ENCODE measurements at regions not wholly inside any gene's neighbourhood (a gene's known extent, or its start where the extent isn't known, plus 50 kb on each side); places are given as distances from the start of the nearest gene placed in this dataset.

GRCh38 chr1:4877426-4877825 lies 223.0 kb downstream of the AJAP1 start:
- H3K27me3 ChIP-seq (replicated peaks in 1 of 2; ENCODE audit: control insufficient read depth in 2 of 2, extremely low read depth in 1 of 2, insufficient read depth in 2 of 2, low read length in 1 of 2) = peaks cover 0 to 15% of the 10 kb centered on the region in 2 experiments
- Mint-ChIP-seq H3K27ac (no peak overlapping the region), H3K36me3 (no peaks in the 10 kb centered on the region), H3K9me3 (no peaks in the 10 kb centered on the region), H3K4me1 (no peaks in the 10 kb centered on the region), H3K27me3 (peaks cover 20 to 30% of the 10 kb centered on the region in 2 donors), H3K4me3 (no peak overlapping the region)
- CTCF ChIA-PET = no interaction called here
- no peaks in the 10 kb centered on the region for H3K4me1 ChIP-seq (ENCODE audit: control insufficient read depth in 1 of 2, extremely low read depth in 1 of 2, insufficient read depth in 2 of 2, low read length in 2 of 2)
- no peak for DNase-seq
- H3K36me3 ChIP-seq (ENCODE audit: control insufficient read depth in 2 of 2, extremely low read depth in 1 of 2, insufficient read depth in 1 of 2, low read length in 1 of 2) = no peaks in the 10 kb centered on the region
- no peak overlapping the region for H3K4me3 ChIP-seq (ENCODE audit: control insufficient read depth in 1 of 2, extremely low read depth in 1 of 2, low read length in 1 of 2)
- no peak for ATAC-seq (replicated peaks in 1 of 4)
- H3K27ac ChIP-seq (ENCODE audit: low read length) = no peak overlapping the region
- POLR2A ChIA-PET = no interaction called here
- WGBS (ENCODE audit: insufficient coverage) = 78% methylated on average over 1 of the region's 3 CpGs
- no peaks in the 10 kb centered on the region for H3K9me3 ChIP-seq

DNA sequence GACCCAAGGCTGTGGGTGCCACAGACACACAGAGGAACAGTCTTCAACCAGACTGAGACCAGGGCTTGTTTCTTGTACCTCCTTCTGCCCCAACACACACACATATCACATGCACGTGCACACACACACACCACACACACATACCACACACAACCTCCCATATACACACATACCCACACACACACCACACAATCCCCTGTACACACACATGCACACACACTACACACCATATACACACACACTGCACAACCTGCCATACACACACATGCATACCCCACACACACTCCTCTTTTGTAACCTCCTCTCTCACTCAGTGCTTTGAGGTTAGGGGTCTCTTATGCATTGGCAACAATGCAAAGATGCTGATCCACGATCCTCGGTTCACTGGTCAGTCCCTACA lies 217.0 kb downstream of the AJAP1 start:
- ChIA-PET CTCF (no interaction called here), POLR2A (no interaction called here)
- Mint-ChIP-seq H3K4me3 (no peak overlapping the region), H3K27ac (no peak overlapping the region), H3K36me3 (no peaks in the 10 kb centered on the region), H3K4me1 (no peaks in the 10 kb centered on the region), H3K9me3 (no peaks in the 10 kb centered on the region), H3K27me3 (peaks cover 11 to 16% of the 10 kb centered on the region in 2 donors)
- Histone ChIP-seq H3K9me3 (no peaks in the 10 kb centered on the region), H3K27me3 (replicated peaks in 1 of 2; ENCODE audit: control insufficient read depth in 2 of 2, extremely low read depth in 1 of 2, insufficient read depth in 2 of 2, low read length in 1 of 2) (peaks cover 0 to 6% of the 10 kb centered on the region in 2 experiments), H3K27ac (ENCODE audit: low read length) (no peak overlapping the region), H3K4me3 (ENCODE audit: control insufficient read depth in 1 of 2, extremely low read depth in 1 of 2, low read length in 1 of 2) (no peak overlapping the region), H3K36me3 (ENCODE audit: control insufficient read depth in 2 of 2, extremely low read depth in 1 of 2, insufficient read depth in 1 of 2, low read length in 1 of 2) (no peaks in the 10 kb centered on the region), H3K4me1 (ENCODE audit: control insufficient read depth in 1 of 2, extremely low read depth in 1 of 2, insufficient read depth in 2 of 2, low read length in 2 of 2) (no peaks in the 10 kb centered on the region)
- DNase-seq (no peak), ATAC-seq (replicated peaks in 1 of 4) (no peak)
- 72% methylated on average over 3 of the region's 3 CpGs for WGBS (ENCODE audit: insufficient coverage)

DNA sequence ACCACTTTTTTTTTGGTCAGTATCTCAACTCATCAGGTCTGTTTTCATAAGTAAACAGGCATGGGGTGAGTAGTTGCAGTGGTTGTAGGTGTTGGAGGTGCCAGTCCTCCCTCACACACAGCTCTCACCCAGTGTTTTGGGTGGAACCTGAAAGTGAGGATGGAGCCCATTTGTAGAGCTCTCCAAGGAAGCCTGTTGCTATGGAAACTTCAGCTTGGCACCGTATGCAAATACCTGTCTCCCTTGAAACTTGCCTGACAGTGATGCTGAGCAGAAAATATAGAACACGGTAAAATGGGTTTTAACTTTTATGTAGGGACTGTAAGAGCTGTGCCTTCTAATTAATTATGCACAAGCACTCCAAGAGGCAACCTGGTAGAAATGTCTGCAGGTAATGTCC lies 214.1 kb downstream of the AJAP1 start:
- no peaks in the 10 kb centered on the region for H3K4me1 Mint-ChIP-seq
- WGBS (ENCODE audit: insufficient coverage) = 60% methylated on average over 1 of the region's 2 CpGs
- Histone ChIP-seq H3K4me1 (ENCODE audit: control insufficient read depth in 1 of 2, extremely low read depth in 1 of 2, insufficient read depth in 2 of 2, low read length in 2 of 2) (no peaks in the 10 kb centered on the region), H3K27ac (ENCODE audit: low read length) (no peak overlapping the region), H3K36me3 (ENCODE audit: control insufficient read depth in 2 of 2, extremely low read depth in 1 of 2, insufficient read depth in 1 of 2, low read length in 1 of 2) (no peaks in the 10 kb centered on the region), H3K4me3 (ENCODE audit: control insufficient read depth in 1 of 2, extremely low read depth in 1 of 2, low read length in 1 of 2) (no peak overlapping the region), H3K9me3 (no peaks in the 10 kb centered on the region), H3K27me3 (replicated peaks in 1 of 2; ENCODE audit: control insufficient read depth in 2 of 2, extremely low read depth in 1 of 2, insufficient read depth in 2 of 2, low read length in 1 of 2) (peaks cover 0 to 6% of the 10 kb centered on the region in 2 experiments)
- DNase-seq (no peak), ATAC-seq (replicated peaks in 1 of 4) (no peak)
- no peaks in the 10 kb centered on the region for H3K9me3 Mint-ChIP-seq
- peaks cover 15 to 16% of the 10 kb centered on the region in 2 donors for H3K27me3 Mint-ChIP-seq
- no peak overlapping the region for H3K27ac Mint-ChIP-seq
- ChIA-PET CTCF (no interaction called here), POLR2A (no interaction called here)
- no peak overlapping the region for H3K4me3 Mint-ChIP-seq
- H3K36me3 Mint-ChIP-seq = no peaks in the 10 kb centered on the region

DNA sequence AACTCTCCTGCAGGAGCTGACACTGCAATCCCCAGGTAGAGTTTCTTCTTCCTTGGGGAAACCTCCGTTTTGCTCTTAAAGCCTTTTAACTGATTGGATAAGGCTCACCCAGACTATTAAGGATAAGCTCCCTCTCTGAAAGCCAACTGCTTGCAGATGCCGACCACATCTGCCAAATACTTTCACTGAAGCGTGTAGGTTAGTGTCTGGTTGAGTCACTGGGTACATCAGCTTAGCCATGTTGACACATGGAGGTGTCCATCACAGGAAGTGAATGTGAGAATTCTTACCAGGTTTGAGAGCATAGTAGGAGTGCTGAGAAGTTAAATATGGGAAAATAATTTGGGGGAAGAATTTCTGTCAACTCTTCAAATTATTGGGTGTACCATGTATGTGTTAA lies 202.0 kb downstream of the AJAP1 start:
- H3K27me3 Mint-ChIP-seq = peaks cover 0 to 4% of the 10 kb centered on the region in 2 donors
- no peak for DNase-seq
- H3K4me1 Mint-ChIP-seq = no peaks in the 10 kb centered on the region
- Histone ChIP-seq H3K27me3 (replicated peaks in 1 of 2; ENCODE audit: control insufficient read depth in 2 of 2, extremely low read depth in 1 of 2, insufficient read depth in 2 of 2, low read length in 1 of 2) (peaks cover 0 to 3% of the 10 kb centered on the region in 2 experiments), H3K36me3 (ENCODE audit: control insufficient read depth in 2 of 2, extremely low read depth in 1 of 2, insufficient read depth in 1 of 2, low read length in 1 of 2) (no peaks in the 10 kb centered on the region), H3K4me3 (ENCODE audit: control insufficient read depth in 1 of 2, extremely low read depth in 1 of 2, low read length in 1 of 2) (no peak overlapping the region), H3K4me1 (ENCODE audit: control insufficient read depth in 1 of 2, extremely low read depth in 1 of 2, insufficient read depth in 2 of 2, low read length in 2 of 2) (no peaks in the 10 kb centered on the region), H3K9me3 (no peaks in the 10 kb centered on the region), H3K27ac (ENCODE audit: low read length) (no peak overlapping the region)
- no CpG with 5 or more reads among the region's 3 CpGs for WGBS (ENCODE audit: insufficient coverage)
- no peak overlapping the region for H3K27ac Mint-ChIP-seq
- no peaks in the 10 kb centered on the region for H3K36me3 Mint-ChIP-seq
- no peak for ATAC-seq (replicated peaks in 1 of 4)
- H3K9me3 Mint-ChIP-seq = no peaks in the 10 kb centered on the region
- no peak overlapping the region for H3K4me3 Mint-ChIP-seq
- ChIA-PET POLR2A (no interaction called here), CTCF (no interaction called here)

GRCh38 chr1:4854367-4854766 lies 200.0 kb downstream of the AJAP1 start:
- H3K4me3 ChIP-seq (ENCODE audit: control insufficient read depth in 1 of 2, extremely low read depth in 1 of 2, low read length in 1 of 2) = no peak overlapping the region
- H3K4me1 Mint-ChIP-seq = no peaks in the 10 kb centered on the region
- no peaks in the 10 kb centered on the region for H3K36me3 Mint-ChIP-seq
- H3K36me3 ChIP-seq (ENCODE audit: control insufficient read depth in 2 of 2, extremely low read depth in 1 of 2, insufficient read depth in 1 of 2, low read length in 1 of 2) = no peaks in the 10 kb centered on the region
- H3K27ac ChIP-seq (ENCODE audit: low read length) = no peak overlapping the region
- H3K4me1 ChIP-seq (ENCODE audit: control insufficient read depth in 1 of 2, extremely low read depth in 1 of 2, insufficient read depth in 2 of 2, low read length in 2 of 2) = no peaks in the 10 kb centered on the region
- DNase-seq (no peak), ATAC-seq (replicated peaks in 1 of 4) (no peak)
- H3K9me3 ChIP-seq = no peaks in the 10 kb centered on the region
- H3K4me3 Mint-ChIP-seq = no peak overlapping the region
- peaks cover 0 to 3% of the 10 kb centered on the region in 2 experiments for H3K27me3 ChIP-seq (replicated peaks in 1 of 2; ENCODE audit: control insufficient read depth in 2 of 2, extremely low read depth in 1 of 2, insufficient read depth in 2 of 2, low read length in 1 of 2)
- H3K27me3 Mint-ChIP-seq = peaks cover 0 to 6% of the 10 kb centered on the region in 2 donors
- POLR2A ChIA-PET = no interaction called here
- CTCF ChIA-PET = no interaction called here
- no peaks in the 10 kb centered on the region for H3K9me3 Mint-ChIP-seq
- 75% methylated on average over 6 of the region's 8 CpGs for WGBS (ENCODE audit: insufficient coverage)
- no peak overlapping the region for H3K27ac Mint-ChIP-seq

DNA sequence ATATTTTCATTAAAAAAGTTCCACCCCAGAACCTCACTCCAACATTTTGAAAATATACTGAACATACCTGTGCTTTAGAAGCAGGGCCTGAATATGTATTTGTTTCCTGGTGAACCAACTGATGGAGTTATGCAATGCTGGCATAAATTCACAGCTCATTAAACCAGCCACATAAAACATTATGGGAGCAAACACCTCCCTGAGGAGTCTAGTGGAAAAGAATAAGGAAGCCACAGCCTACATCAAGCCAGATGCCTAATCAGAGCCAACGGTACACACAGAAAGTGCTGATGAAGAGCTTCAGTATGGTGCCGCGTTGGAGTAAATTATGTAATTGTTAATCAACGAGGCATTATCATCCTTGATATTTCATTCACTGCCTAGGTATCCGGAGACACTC lies 199.5 kb downstream of the AJAP1 start:
- Mint-ChIP-seq H3K9me3 (no peaks in the 10 kb centered on the region), H3K27me3 (peaks cover 0 to 9% of the 10 kb centered on the region in 2 donors), H3K27ac (no peak overlapping the region), H3K4me1 (no peaks in the 10 kb centered on the region), H3K4me3 (no peak overlapping the region), H3K36me3 (no peaks in the 10 kb centered on the region)
- ATAC-seq (replicated peaks in 1 of 4) (no peak), DNase-seq (no peak)
- H3K27ac ChIP-seq (ENCODE audit: low read length) = no peak overlapping the region
- H3K27me3 ChIP-seq (replicated peaks in 1 of 2; ENCODE audit: control insufficient read depth in 2 of 2, extremely low read depth in 1 of 2, insufficient read depth in 2 of 2, low read length in 1 of 2) = peaks cover 0 to 3% of the 10 kb centered on the region in 2 experiments
- H3K4me1 ChIP-seq (ENCODE audit: control insufficient read depth in 1 of 2, extremely low read depth in 1 of 2, insufficient read depth in 2 of 2, low read length in 2 of 2) = no peaks in the 10 kb centered on the region
- no peak overlapping the region for H3K4me3 ChIP-seq (ENCODE audit: control insufficient read depth in 1 of 2, extremely low read depth in 1 of 2, low read length in 1 of 2)
- H3K36me3 ChIP-seq (ENCODE audit: control insufficient read depth in 2 of 2, extremely low read depth in 1 of 2, insufficient read depth in 1 of 2, low read length in 1 of 2) = no peaks in the 10 kb centered on the region
- WGBS (ENCODE audit: insufficient coverage) = no CpG with 5 or more reads among the region's 5 CpGs
- ChIA-PET POLR2A (no interaction called here), CTCF (no interaction called here)
- H3K9me3 ChIP-seq = no peaks in the 10 kb centered on the region

GRCh38 chr1:4851385-4852065 lies 197.1 kb downstream of the AJAP1 start:
- WGBS (ENCODE audit: insufficient coverage) = 67% methylated on average over 5 of the region's 8 CpGs
- H3K27me3 Mint-ChIP-seq = peaks cover 2 to 9% of the 10 kb centered on the region in 2 donors
- DNase-seq = no peak
- H3K4me1 Mint-ChIP-seq = no peaks in the 10 kb centered on the region
- H3K36me3 Mint-ChIP-seq = no peaks in the 10 kb centered on the region
- no peak overlapping the region for H3K4me3 Mint-ChIP-seq
- H3K27me3 ChIP-seq (replicated peaks in 1 of 2; ENCODE audit: control insufficient read depth in 2 of 2, extremely low read depth in 1 of 2, insufficient read depth in 2 of 2, low read length in 1 of 2) = peaks cover 0 to 3% of the 10 kb centered on the region in 2 experiments
- no peak overlapping the region for H3K27ac ChIP-seq (ENCODE audit: low read length)
- H3K9me3 ChIP-seq = no peaks in the 10 kb centered on the region
- H3K27ac Mint-ChIP-seq = no peak overlapping the region
- H3K4me1 ChIP-seq (ENCODE audit: control insufficient read depth in 1 of 2, extremely low read depth in 1 of 2, insufficient read depth in 2 of 2, low read length in 2 of 2) = no peaks in the 10 kb centered on the region
- ChIA-PET CTCF (no interaction called here), POLR2A (interaction anchor here in 1 of 2 donors (0.7 kb wide), 1 partner anchor 93 kb away, joined by 3 read pairs; no protein-coding TSS in a partner anchor)
- H3K9me3 Mint-ChIP-seq = no peaks in the 10 kb centered on the region
- H3K4me3 ChIP-seq (ENCODE audit: control insufficient read depth in 1 of 2, extremely low read depth in 1 of 2, low read length in 1 of 2) = no peak overlapping the region
- no peaks in the 10 kb centered on the region for H3K36me3 ChIP-seq (ENCODE audit: control insufficient read depth in 2 of 2, extremely low read depth in 1 of 2, insufficient read depth in 1 of 2, low read length in 1 of 2)
- no peak for ATAC-seq (replicated peaks in 1 of 4)
